ENCODE measurements at regions not wholly inside any gene's neighbourhood (a gene's known extent, or its start where the extent isn't known, plus 50 kb on each side); places are given as distances from the start of the nearest gene placed in this dataset.

- in situ Hi-C loops (cut with HindIII; ENCODE audit: low pct_ligation_motif_present, low sequenced_read_pairs), result no loop called here
- H3K4me3 ChIP-seq (ENCODE audit: low read depth, low read length), result no peak overlapping the region
- no peak for TF ChIP-seq CTCF (IDR thresholded peaks at IDR 0.05; ENCODE audit: low read depth, low read length, missing control alignments)
- no peak overlapping the region for H3K27ac ChIP-seq
- no peaks in the 10 kb centered on the region for H3K36me3 ChIP-seq (replicated peaks)
- DNase-seq, result no peak
- no peaks in the 10 kb centered on the region for H3K27me3 ChIP-seq (replicated peaks)
Observed at GRCh38 chr20:50368386-50368785, 141.8 kb upstream of the PTPN1 start.

GRCh38 chr20:50368813-50369224 lies 141.4 kb upstream of the PTPN1 start:
- no peak overlapping the region for H3K4me3 ChIP-seq (ENCODE audit: low read depth, low read length)
- no peak overlapping the region for H3K27ac ChIP-seq
- H3K27me3 ChIP-seq (replicated peaks), result no peaks in the 10 kb centered on the region
- DNase-seq, result peak; percentile 67
- H3K36me3 ChIP-seq (replicated peaks), result no peaks in the 10 kb centered on the region
- TF ChIP-seq CTCF (IDR thresholded peaks at IDR 0.05; ENCODE audit: low read depth, low read length, missing control alignments), result no peak
- in situ Hi-C loops (cut with HindIII; ENCODE audit: low pct_ligation_motif_present, low sequenced_read_pairs), result no loop called here

- Histone ChIP-seq H3K27me3 (replicated peaks) (no peaks in the 10 kb centered on the region), H3K36me3 (replicated peaks) (no peaks in the 10 kb centered on the region), H3K4me3 (ENCODE audit: low read depth, low read length) (no peak overlapping the region), H3K27ac (no peak overlapping the region)
- no peak for DNase-seq
- no peak for TF ChIP-seq CTCF (IDR thresholded peaks at IDR 0.05; ENCODE audit: low read depth, low read length, missing control alignments)
- in situ Hi-C loops (cut with HindIII; ENCODE audit: low pct_ligation_motif_present, low sequenced_read_pairs), result no loop called here
Observed at GRCh38 chr20:50369225-50370035, 140.8 kb upstream of the PTPN1 start.

GRCh38 chr20:50370036-50370566 lies 140.1 kb upstream of the PTPN1 start:
- in situ Hi-C loops (cut with HindIII; ENCODE audit: low pct_ligation_motif_present, low sequenced_read_pairs), result no loop called here
- Histone ChIP-seq H3K36me3 (replicated peaks) (no peaks in the 10 kb centered on the region), H3K27ac (no peak overlapping the region), H3K4me3 (ENCODE audit: low read depth, low read length) (no peak overlapping the region), H3K27me3 (replicated peaks) (no peaks in the 10 kb centered on the region)
- no peak for DNase-seq
- no peak for TF ChIP-seq CTCF (IDR thresholded peaks at IDR 0.05; ENCODE audit: low read depth, low read length, missing control alignments)

GRCh38 chr20:50371878-50372769 lies 138.1 kb upstream of the PTPN1 start:
- H3K27ac ChIP-seq, result no peak overlapping the region
- H3K36me3 ChIP-seq (replicated peaks), result no peaks in the 10 kb centered on the region
- TF ChIP-seq CTCF (IDR thresholded peaks at IDR 0.05; ENCODE audit: low read depth, low read length, missing control alignments), result no peak
- H3K4me3 ChIP-seq (ENCODE audit: low read depth, low read length), result no peak overlapping the region
- H3K27me3 ChIP-seq (replicated peaks), result no peaks in the 10 kb centered on the region
- no peak for DNase-seq
- in situ Hi-C loops (cut with HindIII; ENCODE audit: low pct_ligation_motif_present, low sequenced_read_pairs), result no loop called here
